Ectodermal cell (in vitro differentiated cells): ENCODE measurements at regions not wholly inside any gene's neighbourhood (a gene's known extent, or its start where the extent isn't known, plus 50 kb on each side); places are given as distances from the start of the nearest gene placed in this dataset.

Experiments
- H3K27ac ChIP-seq: 2 replicates; pipeline ENCODE4 v1.7.0; 2013; ENCODE audit warnings: mild to moderate bottlenecking, low read depth, low read length; ENCODE audit not compliant: insufficient read depth, poor library complexity, severe bottlenecking
- H3K27me3 ChIP-seq: 2 replicates; pipeline ENCODE4 v1.7.0; 2013; ENCODE audit warnings: mild to moderate bottlenecking, low read length; ENCODE audit not compliant: insufficient read depth, control insufficient read depth, poor library complexity, severe bottlenecking
- H3K36me3 ChIP-seq: one replicate; pipeline ENCODE4 v1.7.0; 2013; ENCODE audit warnings: low read length; ENCODE audit not compliant: control insufficient read depth, insufficient read depth
- H3K4me1 ChIP-seq: one replicate; pipeline ENCODE4 v1.7.0; 2013; ENCODE audit warnings: low read length; ENCODE audit not compliant: control insufficient read depth, insufficient read depth
- H3K4me3 ChIP-seq: 2 replicates; pipeline ENCODE4 v1.7.0; 2013; ENCODE audit warnings: low read depth, low read length, control low read depth; ENCODE audit not compliant: insufficient read depth
- H3K9me3 ChIP-seq: 2 replicates; pipeline ENCODE4 v1.7.0; 2013; ENCODE audit warnings: mild to moderate bottlenecking, low read length, moderate library complexity; ENCODE audit not compliant: control insufficient read depth
- WGBS, 2 experiments: methylation state at CpG; one replicate each; pipeline ENCODE4 v1.1.7; 2013; ENCODE audit warnings: missing lambda C conversion rate in 2 of 2; 5-methylcytosine and 5-hydroxymethylcytosine counted together

DNA sequence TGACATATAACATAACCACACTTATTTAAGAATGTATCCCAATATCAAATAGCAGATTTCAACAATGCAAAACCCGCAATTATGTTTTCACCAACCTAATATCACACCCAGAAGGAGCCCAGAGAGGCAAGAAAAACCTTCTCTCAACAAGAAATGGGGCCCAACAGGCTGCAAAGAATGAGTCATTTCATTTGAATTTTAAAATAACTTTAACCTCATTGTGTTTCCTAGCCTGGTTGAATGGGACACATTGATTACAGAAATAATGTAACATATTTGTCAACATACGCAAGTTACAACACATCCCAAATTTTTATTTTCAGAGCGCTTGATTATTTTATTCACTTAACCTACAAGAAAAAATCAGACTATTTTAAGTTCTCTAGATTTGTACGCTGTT is 365.1 kb upstream of the SLCO3A1 start:
- Histone ChIP-seq H3K4me3 (no peak overlapping the region), H3K27ac (no peak overlapping the region), H3K4me1 (no peaks in the 10 kb centered on the region), H3K27me3 (no peaks in the 10 kb centered on the region), H3K36me3 (no peaks in the 10 kb centered on the region), H3K9me3 (no peaks in the 10 kb centered on the region)
- 94 to 98% methylated on average over 2 to 4 of the region's 4 CpGs for WGBS, 2 experiments

DNA sequence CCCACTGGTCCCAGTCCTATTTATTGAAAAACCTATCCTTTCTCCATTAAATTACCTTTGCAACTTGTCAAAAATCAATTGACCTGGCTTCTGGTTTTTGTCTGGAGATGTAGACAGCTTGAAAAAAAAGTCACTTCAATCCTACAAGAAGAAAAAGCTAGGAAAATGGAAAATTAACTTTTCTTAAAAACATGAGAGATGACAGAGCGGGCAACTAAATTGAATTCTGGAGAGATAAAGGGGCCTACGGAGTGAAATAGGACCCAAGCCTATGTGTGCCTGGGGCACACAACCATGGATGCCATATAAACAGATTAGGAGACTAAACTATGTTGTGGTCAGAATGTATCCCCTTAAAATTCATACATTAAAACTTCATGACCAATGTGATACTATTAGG is 363.3 kb upstream of the SLCO3A1 start:
- H3K36me3 ChIP-seq = no peaks in the 10 kb centered on the region
- H3K27me3 ChIP-seq = no peaks in the 10 kb centered on the region
- no peak overlapping the region for H3K27ac ChIP-seq
- H3K4me1 ChIP-seq = no peaks in the 10 kb centered on the region
- WGBS, 2 experiments = 90 to 91% methylated on average over 2 of the region's 2 CpGs
- no peak overlapping the region for H3K4me3 ChIP-seq
- no peaks in the 10 kb centered on the region for H3K9me3 ChIP-seq

GRCh38 chr15:91491101-91491950 is 362.2 kb upstream of the SLCO3A1 start:
- Histone ChIP-seq H3K36me3 (no peaks in the 10 kb centered on the region), H3K27ac (no peak overlapping the region), H3K9me3 (no peaks in the 10 kb centered on the region), H3K4me3 (no peak overlapping the region), H3K27me3 (no peaks in the 10 kb centered on the region), H3K4me1 (no peaks in the 10 kb centered on the region)
- 89 to 100% methylated on average over 1 to 5 of the region's 6 CpGs for WGBS, 2 experiments

- no peaks in the 10 kb centered on the region for H3K27me3 ChIP-seq
- H3K4me3 ChIP-seq = no peak overlapping the region
- no peaks in the 10 kb centered on the region for H3K9me3 ChIP-seq
- H3K36me3 ChIP-seq = no peaks in the 10 kb centered on the region
- 81 to 91% methylated on average over 4 of the region's 4 CpGs for WGBS, 2 experiments
- peaks cover 16% of the 10 kb centered on the region for H3K4me1 ChIP-seq
- no peak overlapping the region for H3K27ac ChIP-seq
These were observed 356.5 kb upstream of the SLCO3A1 start for GRCh38 chr15:91496754-91497691.

DNA sequence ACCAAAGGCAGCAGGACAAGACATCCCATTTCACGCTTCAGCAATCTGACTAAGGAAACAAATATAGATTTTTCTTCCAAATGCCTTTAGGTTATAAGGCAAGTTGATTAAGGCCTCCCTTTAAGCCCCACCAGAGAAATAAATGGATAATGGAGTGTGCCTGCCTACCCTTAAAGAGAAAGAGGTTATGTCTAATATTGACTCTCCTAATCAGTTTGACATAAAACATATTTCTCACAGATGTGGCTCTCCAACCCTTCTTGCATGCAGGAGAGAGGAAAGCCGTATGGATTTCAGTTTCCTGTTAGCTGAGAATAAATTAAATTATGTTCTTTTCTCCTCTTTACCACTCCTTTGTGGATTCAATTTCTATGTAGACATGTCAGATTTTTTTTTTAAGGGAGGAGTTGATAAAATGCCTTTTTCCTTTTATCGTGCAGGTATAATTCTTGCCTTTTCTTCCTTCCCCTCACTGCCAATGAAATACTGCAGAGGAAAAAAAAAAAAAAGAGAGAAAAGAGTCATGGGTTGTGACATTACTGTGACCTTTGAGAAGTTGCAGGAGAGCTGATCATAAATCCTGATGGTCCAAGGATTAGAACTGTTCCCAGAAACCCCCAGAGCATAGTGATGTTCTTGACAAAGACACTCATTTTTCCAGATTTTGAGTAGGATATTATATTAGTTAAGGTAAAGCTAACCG is 355.3 kb upstream of the SLCO3A1 start:
- Histone ChIP-seq H3K27ac (no peak overlapping the region), H3K27me3 (no peaks in the 10 kb centered on the region), H3K36me3 (no peaks in the 10 kb centered on the region), H3K4me3 (no peak overlapping the region), H3K9me3 (no peaks in the 10 kb centered on the region), H3K4me1 (peaks cover 16% of the 10 kb centered on the region)
- 94% methylated on average over 4 of the region's 4 CpGs; no CpG with 5 or more reads in 1 of the 2 experiments for WGBS, 2 experiments

DNA sequence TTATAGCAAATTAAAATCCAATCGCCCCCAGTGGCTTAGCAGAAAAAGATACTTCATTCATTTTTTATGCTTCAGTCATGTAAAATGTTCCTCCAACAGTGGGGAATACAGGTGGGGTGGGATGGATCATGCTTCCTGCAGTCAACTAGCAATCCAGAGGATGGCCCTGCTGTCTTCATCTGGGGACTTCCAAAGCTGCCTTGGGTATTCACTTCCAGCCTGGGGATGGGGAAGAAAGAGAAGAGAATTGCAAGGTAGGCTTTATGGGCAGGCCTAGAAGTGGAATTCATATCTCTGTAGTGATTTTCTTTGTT is 354.8 kb upstream of the SLCO3A1 start:
- Histone ChIP-seq H3K4me1 (peaks cover 16% of the 10 kb centered on the region), H3K27ac (no peak overlapping the region), H3K36me3 (no peaks in the 10 kb centered on the region), H3K9me3 (no peaks in the 10 kb centered on the region), H3K27me3 (no peaks in the 10 kb centered on the region), H3K4me3 (no peak overlapping the region)
- 81% methylated on average over 1 of the region's 1 CpG; no CpG with 5 or more reads in 1 of the 2 experiments for WGBS, 2 experiments

- Histone ChIP-seq H3K27ac (no peak overlapping the region), H3K27me3 (no peaks in the 10 kb centered on the region), H3K9me3 (no peaks in the 10 kb centered on the region), H3K4me1 (peaks cover 16% of the 10 kb centered on the region), H3K4me3 (no peak overlapping the region), H3K36me3 (no peaks in the 10 kb centered on the region)
- 43 to 51% methylated on average over 5 of the region's 5 CpGs for WGBS, 2 experiments
These were observed 353.6 kb upstream of the SLCO3A1 start for GRCh38 chr15:91499774-91500383.

GRCh38 chr15:91508633-91509032 is 344.9 kb upstream of the SLCO3A1 start:
- 93 to 100% methylated on average over 2 of the region's 3 CpGs for WGBS, 2 experiments
- no peak overlapping the region for H3K27ac ChIP-seq

DNA sequence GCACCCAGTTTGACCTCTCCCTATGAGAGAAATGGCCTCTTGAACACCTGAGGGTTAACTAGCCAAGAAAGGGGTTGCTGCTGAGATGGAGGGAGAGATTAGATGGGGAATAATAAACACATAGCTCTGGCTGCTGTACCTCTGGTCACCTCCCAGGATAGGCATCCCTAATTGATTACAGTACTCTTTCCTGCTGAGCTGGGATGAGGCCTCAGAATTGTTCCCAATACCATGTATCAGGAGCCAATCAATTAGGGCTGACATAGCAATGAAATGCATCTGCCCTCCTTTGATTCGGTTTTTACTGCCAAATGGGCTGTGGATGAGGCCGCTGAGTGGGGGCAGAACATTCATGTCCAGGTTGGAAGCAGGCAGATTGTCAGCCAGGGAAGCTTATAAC is 339.4 kb upstream of the SLCO3A1 start:
- Histone ChIP-seq H3K27me3 (no peaks in the 10 kb centered on the region), H3K4me1 (no peaks in the 10 kb centered on the region), H3K36me3 (no peaks in the 10 kb centered on the region), H3K9me3 (no peaks in the 10 kb centered on the region), H3K27ac (no peak overlapping the region), H3K4me3 (no peak overlapping the region)
- 81 to 84% methylated on average over 2 of the region's 2 CpGs for WGBS, 2 experiments

More at GRCh38 chr15:91508633-91509032, 344.9 kb upstream of the SLCO3A1 start:
- Histone ChIP-seq H3K4me3 (no peak overlapping the region), H3K36me3 (no peaks in the 10 kb centered on the region), H3K9me3 (no peaks in the 10 kb centered on the region), H3K4me1 (no peaks in the 10 kb centered on the region), H3K27me3 (no peaks in the 10 kb centered on the region)
